Amniotic epithelial cell (primary cell): ENCODE measurements at regions not wholly inside any gene's neighbourhood (a gene's known extent, or its start where the extent isn't known, plus 50 kb on each side); places are given as distances from the start of the nearest gene placed in this dataset.
"Not testable (repeated sequence)": the region's sequence is repeated elsewhere in the genome, so short reads cannot be mapped to it uniquely, and the experiment has no call there.

ENCODE experiments used
- DNase-seq: peaks from one replicate; pipeline ENCODE4 v3.0.0-alpha.2; 2010; ENCODE audit warnings: low read depth

DNA sequence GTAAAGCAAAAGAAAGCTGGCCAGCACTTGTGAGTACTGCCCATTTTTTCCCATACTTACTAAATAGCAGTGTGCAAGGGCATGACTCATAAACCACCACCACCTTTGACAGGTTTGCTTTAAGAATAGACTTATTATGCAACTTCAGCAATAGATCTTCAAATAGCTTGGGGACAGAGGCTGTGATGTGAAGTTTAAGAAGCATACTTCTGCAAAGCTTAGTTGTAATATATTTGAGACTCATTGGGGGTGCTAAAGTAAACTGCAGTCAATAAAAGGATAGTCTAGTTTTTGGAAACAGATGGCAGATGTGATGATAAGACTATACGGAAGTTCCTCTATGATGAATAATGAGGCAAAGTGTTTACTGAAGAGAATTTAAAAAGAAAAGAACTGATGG, 210.0 kb downstream of the PLA2G4A start:
- peak; percentile 80 for DNase-seq

DNA sequence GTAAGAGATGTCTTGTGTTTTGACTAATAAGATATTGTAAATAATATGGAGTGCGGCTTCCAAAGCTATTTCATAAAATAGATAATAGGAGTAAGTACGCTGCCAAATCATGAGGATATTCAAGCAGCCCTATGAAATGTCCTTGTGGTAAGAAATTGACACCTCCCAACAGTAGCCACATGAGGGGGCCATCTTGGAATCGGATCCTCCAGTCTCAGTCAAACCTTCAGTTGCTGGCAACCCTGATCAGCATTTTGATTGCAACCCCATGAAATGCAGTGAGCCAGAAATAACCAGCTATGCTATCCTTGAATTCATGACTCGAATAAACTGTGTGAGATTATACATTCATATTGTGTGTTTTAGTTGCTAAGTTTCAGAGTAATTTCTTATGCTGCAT, 212.4 kb downstream of the PLA2G4A start:
- no peak for DNase-seq

DNA sequence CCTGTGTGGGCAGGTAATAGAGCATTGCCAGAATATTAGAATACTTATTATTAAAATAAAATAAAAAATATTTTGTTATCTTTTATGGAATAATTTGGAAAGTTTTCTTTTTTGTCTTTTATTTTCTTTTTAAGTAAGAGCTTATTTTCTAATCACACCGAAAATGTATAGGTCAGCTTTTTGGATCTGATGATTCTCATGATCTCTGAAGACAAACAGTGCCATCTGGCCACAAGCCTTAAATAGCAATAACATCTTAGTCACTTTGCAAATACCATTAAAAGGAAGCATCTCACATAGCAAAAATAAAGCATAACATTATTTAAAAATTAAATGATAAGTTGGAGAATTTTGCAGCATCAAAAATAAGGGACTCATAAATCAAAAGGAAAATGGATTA, 213.8 kb downstream of the PLA2G4A start:
- DNase-seq: no peak

DNA sequence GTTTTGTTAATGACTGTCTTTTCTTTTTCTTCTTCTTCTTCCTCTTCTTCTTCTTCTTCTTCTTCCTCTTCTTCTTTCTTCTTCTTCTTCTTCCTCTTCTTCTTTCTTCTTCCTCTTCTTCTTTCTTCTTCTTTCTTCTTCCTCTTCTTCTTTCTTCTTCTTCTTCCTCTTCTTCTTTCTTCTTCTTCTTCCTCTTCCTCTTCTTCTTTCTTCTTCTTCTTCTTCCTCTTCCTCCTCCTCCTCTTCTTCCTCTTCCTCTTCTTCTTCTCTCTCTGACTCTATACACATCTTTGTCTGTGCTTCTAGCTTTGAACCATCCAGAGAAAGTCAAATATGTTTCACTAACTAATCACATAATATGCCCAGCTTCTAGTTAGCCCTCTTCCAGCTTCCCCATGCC, 214.7 kb downstream of the PLA2G4A start:
- DNase-seq: not testable (repeated sequence)

DNA sequence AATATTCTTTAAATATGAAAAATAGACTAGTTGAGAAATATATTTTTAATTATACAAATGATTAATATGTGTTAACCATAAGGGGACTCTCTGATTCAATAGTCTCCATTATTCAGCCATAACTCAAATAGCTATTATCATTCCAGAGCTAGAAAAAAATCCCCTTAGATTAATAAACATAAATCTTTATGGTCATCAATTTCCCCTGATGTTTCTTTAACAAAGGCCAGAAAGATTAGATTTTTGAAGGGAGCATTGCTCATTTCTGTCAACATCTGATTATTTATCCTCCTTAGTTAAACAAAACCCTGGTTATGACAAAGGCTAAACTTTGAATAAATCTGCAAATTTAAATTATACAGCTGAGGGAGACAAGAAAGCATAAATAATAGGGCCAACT, 215.7 kb downstream of the PLA2G4A start:
- no peak for DNase-seq

DNA sequence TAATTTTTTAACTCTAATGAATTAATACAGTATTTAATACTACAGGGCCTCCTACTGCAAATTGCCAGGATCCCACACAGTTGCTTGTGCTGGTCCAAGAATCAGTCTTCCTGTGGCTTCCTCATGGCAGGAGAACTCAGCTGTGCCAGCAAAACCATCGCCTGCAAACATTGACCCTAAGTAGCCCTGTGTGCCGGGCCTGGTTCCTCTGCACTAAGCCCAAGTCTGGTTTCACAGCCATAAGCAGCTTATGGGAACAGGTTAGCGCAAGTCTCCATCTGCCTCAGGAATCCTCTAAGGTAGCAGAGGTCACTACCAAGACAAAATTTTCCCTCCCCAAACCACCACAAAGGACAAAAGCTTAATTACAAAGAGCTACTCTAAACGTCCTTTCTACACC, 216.6 kb downstream of the PLA2G4A start:
- no peak for DNase-seq

DNA sequence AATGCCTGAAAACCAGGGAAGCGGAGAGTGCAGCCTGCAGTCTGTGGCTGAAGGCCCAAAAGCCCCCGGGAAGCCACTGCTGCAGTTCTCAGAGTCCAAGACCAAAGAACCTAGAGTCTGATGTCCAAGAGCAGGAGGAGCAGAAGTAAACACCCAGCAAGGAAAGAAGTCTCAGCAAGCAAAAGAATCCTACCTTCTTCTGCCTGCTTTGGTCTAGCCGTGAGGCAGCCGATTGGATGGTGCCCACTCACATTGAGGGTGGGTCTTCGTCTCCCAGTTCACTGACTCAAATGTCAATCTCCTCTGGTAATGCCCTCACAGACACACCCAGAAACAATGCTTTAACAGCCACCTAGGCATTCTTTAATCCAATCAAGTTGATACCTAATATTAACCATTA, 217.5 kb downstream of the PLA2G4A start:
- DNase-seq: no peak

DNA sequence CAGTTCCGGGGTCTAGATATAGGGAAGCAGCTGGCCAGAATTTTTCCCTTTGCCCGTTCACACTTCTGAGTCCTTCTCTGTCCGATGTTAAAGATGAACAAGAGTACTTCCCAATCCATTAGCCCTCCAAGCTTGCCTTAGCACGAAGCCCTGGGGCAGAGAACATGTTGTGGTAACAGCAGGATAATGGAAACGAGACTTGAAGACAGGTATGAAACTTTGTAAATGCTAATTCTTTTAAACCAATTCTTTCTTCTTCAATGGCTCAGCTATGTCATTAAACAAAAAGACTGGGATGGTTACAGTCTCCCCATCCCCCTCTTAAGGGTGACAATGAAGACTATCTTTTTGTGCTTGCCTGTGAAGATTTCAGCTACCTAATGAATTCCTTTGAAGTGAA, 218.5 kb downstream of the PLA2G4A start:
- DNase-seq: no peak

DNA sequence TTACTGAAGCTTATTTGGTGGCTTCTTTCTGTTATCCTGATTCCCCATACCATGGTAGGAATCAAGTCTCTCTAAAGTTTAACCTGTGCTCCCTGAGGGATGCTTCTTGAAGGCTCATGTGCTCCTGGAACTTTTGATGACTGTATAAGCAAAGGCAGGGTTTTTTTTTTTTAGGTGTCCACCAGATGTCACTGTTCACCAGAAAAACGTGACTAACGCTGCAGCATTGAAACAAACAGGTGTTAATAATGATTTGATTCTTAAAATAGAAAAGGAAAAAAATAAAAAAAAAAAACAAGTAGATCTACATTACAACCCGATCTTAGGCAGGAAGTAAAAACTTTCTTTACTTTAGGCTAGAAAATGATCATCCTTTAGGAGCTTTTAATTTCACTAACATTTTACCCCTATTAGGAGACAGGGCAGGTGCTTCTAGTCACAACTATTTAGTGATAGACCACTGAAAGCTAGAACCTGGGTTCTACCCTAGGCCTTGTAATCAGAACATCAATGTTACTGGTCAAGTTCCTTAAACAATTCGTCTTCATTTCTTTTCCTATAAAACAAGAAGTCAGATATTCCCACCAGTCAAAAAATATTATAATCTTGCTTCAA, 223.0 kb downstream of the PLA2G4A start:
- peak; percentile 59 for DNase-seq

DNA sequence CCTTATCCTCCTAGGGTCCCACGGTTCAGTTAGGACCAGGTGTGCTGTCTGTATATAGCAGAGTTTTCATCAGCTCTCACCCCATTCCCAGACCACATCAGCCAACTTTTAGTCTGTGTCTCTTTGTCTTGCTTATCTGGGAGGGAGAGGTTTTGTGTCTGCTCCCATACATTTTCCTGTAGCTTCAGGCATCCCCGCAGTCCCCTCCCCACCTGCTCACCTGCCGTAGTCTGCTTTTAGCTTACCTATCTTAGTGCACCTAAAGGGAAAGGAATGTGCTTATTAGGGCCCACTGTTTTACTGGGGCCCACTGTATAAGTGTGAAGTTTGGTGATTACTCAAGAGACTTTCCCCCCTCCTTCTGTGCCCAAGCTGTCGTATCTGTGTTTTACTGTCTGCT, 225.1 kb downstream of the PLA2G4A start:
- no peak for DNase-seq

DNA sequence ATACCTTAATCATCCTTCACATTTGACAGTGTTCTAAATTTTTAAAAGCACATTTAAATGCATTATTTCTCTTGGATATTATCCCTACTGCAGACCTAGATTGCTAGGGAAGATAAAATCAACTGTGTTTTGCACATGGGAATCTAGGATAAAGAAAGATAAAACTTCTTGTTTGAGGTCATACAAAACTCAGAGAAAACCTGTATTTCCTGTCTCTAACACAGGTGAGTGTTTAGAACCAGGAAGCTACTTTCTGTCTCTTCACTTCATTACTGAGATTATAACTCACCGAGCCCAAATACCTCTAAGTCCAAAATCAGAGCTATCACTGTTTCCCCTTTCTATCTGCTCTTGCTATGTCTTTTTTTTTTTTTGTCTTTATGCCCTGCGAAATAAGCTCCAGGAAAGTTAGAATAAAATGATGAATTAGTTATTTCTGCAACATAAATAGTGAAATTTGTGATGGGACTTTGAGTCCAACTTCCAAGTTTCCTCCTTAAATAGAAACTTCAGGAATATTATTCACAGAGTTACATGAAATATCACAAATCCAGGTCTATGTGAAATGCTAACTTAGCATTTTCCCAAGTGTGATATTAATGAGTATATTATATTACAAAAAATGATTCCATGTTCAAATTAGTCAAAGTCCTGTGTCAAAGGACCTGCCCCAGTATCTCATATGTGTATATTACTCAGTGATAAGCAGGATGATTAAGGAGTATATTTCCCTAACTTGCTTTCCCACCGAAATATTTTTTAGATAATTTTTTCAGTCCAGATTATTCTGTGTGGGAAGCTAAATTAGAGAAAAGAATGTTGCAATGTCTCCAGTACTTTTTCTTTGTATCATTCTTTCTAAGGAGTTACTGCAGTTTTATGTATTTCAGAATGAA, 226.4 kb downstream of the PLA2G4A start:
- DNase-seq: peak; percentile 76

DNA sequence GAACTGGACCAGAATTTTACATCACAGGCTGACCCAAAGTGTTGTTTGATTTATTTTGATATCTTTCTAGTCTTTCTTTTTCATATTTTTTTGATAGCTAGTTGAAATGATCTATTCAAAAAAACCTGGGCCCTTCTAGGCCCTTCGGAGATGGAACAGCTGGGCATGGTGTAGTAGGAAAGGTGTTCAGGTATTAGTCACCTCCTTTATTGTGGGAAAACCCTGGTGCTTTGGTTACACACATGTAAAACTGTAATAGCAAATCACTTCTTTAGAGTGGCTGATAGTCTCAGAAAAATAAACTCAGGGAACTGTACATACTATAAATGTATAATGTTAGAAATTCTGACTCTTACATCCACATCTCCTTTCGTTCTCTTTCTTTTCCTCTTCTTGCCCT, 234.5 kb downstream of the PLA2G4A start:
- no peak for DNase-seq

DNA sequence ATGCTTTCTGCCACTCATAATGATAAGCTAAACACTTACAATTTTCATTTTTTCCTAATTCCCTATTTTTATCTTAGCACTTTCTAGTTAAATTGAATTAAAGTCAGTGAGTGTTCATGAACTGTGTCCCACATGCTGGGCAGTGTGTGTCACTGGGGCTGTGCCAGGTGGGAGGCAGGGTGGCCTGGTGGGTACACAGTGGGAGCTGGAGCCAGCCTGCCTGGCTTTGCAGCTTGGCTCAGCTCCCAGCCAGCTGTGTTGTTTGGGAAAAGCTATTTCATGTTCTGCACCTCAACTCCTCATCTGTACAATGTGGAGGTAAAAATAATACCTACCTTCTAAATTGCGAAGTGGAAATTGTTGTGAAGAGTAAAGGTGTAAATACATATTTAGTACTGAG, 238.4 kb downstream of the PLA2G4A start:
- no peak for DNase-seq

DNA sequence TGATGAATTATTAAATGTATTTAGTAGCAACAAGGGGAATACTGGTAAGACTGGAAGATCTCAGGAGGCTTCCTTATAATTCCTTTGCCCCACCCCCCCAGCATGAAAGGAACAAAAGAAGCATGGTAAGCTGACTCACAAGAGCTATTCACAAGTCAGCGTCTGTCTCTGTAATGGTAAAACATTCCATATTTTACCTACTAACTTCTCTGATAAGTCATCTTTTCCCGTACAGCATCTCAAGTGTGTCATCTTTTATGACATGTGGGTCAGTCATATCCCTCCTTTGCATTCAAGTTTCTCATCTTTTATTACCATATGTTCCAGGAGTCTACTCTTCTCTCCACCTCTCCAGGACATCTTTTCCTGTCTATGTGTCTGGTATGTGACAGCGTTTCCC, 241.3 kb downstream of the PLA2G4A start:
- no peak for DNase-seq

DNA sequence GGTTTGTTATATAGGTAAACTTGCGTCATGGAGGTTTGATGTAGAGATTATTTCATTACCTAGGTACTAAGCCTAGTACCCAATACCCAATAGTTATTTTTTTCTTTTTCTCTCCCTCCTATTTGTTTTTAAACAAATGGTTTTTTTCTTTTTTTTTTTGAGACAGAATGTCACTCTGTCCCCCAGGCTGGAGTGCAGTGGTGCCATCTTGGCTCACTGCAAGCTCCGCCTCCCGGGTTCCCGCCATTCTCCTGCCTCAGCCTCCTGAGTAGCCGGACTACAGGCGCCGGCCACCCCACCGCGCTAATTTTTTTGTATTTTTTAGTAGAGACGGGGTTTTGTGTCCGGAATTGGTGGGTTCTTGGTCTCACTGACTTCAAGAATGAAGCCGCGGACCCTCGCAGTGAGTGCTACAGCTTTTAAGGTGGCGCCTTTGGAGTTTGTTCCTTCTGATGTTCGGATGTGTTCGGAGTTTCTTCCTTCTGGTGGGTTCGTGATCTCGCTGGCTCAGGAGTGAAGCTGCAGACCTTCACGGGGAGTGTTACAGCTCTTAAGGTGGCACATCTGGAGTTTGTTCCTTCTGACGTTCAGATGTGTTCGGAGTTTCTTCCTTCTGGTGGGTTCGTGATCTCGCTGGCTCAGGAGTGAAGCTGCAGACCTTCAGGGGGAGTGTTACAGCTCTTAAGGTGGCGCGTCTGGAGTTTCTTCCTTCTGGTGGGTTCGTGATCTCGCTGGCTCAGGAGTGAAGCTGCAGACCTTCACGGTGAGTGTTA, 243.7 kb downstream of the PLA2G4A start:
- not testable (repeated sequence) for DNase-seq

DNA sequence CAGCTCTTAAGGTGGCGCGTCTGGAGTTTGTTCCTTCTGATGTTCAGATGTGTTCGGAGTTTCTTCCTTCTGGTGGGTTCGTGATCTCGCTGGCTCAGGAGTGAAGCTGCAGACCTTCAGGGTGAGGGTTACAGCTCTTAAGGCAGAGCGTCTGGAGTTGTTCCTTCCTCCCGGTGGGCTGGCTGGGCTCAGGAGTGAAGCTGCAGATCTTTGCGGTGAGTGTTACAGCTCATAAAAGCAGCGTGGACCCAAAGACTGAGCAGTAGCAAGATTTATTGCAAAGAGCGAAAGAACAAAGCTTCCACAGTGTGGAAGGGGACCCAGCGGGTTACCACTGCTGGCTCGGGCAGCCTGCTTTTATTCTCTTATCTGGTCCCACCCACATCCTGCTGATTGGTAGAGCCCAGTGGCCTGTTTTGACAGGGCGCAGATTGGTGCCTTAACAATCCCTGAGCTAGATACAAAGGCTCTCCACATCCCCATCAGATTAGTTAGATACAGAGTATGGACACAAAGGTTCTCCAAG, 244.3 kb downstream of the PLA2G4A start:
- not testable (repeated sequence) for DNase-seq

DNA sequence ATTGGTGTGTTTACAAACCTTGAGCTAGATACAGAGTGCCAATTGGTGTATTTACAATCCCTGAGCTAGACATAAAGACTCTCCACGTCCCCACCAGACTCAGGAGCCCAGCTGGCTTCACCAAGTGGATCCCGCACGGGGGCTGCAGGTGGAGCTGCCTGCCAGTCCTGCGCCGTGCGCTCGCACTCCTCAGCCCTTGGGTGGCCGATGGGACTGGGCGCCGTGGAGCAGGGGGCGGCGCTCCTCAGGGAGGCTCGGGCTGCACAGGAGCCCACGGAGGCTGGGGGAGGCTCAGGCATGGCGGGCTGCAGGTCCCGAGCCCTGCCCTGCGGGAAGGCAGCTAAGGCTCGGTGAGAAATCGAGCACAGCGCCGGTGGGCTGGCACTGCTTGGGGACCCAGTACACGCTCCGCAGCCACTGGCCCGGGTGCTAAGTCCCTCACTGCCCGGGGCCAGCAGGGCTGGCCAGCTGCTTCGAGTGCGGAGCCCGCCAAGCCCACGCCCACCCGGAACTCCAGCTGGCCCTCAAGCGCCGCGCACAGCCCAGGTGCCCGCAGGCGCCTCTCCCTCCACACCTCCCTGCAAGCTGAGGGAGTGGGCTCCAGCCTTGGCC, 245.0 kb downstream of the PLA2G4A start:
- not testable (repeated sequence) for DNase-seq

DNA sequence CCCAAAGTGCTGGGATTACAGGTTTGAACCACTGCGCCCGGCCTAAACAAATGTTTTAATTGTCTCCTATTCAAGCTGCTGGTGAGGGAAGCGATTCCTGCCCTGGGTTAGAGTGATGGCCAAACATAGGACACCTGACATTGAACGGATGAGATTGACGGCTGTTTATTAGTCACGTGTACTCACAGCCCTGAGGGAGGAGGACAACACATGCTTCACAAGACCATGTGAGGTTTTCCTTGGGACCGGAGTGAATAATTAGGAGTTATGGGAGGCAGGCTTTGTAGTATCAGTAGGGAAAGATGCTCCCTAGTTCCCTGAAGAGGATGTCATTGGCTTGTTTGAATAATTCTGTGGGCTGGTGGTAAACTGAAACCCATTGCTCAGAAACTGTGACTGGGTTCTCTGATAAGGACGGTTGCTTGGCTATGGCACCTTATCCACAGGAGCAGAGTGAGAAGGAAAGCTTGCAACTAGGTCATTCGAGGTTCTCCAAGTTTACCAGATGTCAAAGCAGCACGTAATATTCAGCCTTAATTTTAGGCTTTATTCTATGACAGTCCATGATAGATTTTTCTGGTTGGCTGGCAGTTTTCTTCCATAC, 245.8 kb downstream of the PLA2G4A start:
- no peak for DNase-seq

DNA sequence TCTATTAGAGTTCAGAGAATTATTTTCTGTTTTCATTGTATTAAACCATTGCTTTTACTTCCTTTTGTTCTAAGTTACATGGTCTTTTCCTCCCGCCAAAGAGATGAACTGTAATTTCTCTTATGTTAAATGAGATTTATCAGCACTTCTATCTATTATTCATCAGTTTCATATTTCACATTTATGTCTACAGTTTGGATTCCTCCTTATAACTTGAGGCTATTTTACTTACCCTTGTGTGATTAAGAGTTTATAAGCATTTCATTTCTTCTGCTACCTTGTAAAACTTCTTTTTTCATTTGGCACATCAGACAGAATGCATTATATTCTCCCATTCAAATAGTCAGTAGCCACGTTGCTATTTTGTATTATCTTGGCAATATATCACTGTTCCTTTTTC, 248.2 kb downstream of the PLA2G4A start:
- no peak for DNase-seq

DNA sequence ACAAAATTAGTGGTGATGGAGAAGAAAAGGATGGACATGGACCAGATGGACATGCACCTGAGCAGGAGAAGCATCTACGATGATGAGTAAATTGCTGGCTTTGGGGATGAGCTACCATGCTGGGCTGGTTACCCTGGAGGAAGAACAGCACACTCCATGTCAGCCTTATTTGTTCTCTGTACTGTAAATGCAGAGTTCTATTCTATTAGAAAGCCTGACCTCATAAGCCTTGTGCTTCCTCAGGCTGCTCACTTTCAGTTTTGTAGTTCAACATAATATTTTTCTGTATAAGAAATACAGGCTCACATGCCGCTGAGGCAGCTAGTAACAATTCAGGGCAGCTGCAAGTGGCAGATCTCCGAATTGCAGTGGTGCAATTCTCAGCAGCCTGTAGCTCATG, 249.6 kb downstream of the PLA2G4A start:
- no peak for DNase-seq

DNA sequence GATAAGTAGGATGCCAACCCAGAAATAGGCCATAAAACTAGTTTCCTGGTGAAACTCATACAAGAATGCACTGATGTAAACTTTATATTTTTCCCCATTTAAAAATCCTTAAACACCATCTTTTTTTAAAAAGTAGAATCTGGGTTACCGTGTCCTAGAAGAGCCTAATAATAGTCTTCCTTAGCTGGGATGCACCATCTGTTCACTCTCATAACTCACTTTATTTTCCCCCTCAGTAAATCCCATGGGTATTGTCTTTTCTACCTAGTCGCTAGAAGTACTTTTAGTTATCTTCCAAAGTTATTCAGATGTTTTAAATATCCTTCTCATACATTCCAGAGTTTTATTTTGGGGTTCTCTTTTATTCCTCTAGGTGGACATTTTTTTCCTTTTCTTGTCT, 250.2 kb downstream of the PLA2G4A start:
- DNase-seq: no peak

DNA sequence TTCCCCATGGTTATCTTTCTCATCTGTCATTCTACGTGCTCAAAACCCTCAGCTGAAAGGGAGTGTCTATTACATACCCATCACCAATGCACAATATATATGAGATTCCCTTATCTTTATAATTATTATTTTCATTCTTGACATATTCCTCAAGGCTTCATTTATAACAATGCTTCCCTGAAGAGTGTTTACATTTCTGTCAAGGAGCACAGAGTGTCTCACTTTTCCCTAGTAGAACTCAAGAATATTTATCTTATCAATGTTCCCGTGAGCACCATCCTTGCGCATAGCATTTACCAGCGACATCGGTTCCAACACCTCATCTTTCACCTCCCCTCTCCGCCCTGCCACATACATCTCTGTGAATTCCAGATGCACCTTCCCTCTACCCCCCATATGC, 250.6 kb downstream of the PLA2G4A start:
- DNase-seq: no peak
